ENCODE measurements at regions not wholly inside any gene's neighbourhood (a gene's known extent, or its start where the extent isn't known, plus 50 kb on each side); places are given as distances from the start of the nearest gene placed in this dataset.

DNA sequence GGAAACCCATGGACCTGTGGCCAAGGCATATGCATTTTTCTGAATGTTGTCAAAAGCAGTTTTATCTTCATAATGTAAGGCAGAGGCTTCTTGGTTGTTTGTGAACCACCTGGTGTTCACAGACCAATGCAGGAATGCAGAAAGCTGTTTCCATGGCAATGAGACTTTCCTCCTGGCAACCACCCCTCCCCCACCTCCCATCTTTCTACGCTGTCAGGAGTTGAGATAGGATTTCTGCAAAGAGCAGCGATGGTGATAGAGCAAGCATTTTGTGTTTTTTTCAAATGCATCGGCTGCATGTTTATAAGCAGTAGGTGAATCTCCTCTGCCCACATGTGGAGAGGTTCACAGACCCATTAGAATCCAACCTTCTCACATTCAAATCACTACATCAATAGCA lies 114.1 kb upstream of the SMLR1 start:
- no peaks in the 10 kb centered on the region for H3K9me3 ChIP-seq (replicated peaks in 1 of 3)
- WGBS, 4 donors: 59 to 82% (median 76%) methylated on average over 3 of the region's 3 CpGs
- no peak overlapping the region for H3K4me3 ChIP-seq
- no peaks in the 10 kb centered on the region for H3K27me3 ChIP-seq
- H3K4me1 ChIP-seq (replicated peaks in 1 of 2): no peaks in the 10 kb centered on the region
- no peaks in the 10 kb centered on the region for H3K36me3 ChIP-seq (replicated peaks in 1 of 2)
- no peak overlapping the region for H3K27ac ChIP-seq
- no peak for TF ChIP-seq POLR2A (IDR thresholded peaks at IDR 0.05)
- TF ChIP-seq, protein P1, sequence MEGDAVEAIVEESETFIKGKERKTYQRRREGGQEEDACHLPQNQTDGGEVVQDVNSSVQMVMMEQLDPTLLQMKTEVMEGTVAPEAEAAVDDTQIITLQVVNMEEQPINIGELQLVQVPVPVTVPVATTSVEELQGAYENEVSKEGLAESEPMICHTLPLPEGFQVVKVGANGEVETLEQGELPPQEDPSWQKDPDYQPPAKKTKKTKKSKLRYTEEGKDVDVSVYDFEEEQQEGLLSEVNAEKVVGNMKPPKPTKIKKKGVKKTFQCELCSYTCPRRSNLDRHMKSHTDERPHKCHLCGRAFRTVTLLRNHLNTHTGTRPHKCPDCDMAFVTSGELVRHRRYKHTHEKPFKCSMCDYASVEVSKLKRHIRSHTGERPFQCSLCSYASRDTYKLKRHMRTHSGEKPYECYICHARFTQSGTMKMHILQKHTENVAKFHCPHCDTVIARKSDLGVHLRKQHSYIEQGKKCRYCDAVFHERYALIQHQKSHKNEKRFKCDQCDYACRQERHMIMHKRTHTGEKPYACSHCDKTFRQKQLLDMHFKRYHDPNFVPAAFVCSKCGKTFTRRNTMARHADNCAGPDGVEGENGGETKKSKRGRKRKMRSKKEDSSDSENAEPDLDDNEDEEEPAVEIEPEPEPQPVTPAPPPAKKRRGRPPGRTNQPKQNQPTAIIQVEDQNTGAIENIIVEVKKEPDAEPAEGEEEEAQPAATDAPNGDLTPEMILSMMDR (IDR thresholded peaks at IDR 0.05): no peak
- DNase-seq: no peak
- intact Hi-C loops (cut with DNase I): no loop called here

DNA sequence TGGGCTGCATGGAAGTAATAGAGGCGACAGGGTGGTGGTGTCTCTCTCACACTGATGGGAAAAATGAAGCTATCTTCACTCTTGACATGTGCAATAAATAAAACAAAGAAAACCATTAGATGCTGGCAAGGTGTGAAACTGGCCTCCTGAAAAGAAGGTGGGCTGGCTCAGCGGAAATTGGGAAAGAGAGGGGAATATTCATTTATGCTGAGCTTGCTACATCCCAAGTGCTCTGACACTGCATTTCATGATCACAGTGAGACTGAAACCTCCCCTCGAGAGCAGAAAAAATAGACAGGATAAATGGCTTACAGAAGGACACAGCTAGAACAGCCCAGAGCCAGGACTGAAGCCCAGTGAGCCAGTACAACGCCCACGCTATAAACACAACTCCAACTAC lies 112.1 kb upstream of the SMLR1 start:
- no peaks in the 10 kb centered on the region for H3K4me1 ChIP-seq (replicated peaks in 1 of 2)
- 75 to 90% (median 82%) methylated on average over 5 of the region's 5 CpGs for WGBS, 4 donors
- DNase-seq: no peak

DNA sequence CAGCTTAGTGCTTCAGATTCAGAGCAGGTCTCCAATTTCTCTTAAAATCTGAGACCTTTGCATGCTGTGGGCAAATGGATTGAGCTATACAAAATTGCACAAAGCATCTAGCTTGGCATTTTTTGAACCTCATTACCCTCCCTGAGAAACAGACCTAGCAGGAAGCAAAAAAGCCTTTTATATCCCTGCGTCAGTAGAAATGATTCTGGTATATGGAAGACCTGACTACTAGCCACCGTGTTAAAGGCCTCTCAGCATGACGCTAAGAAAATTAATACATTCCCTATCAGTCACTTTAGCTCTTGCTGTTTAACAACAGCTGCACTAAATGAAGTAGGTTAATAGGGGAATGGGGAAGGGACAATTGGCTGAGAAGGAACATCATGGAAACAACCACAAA lies 110.7 kb upstream of the SMLR1 start:
- no peaks in the 10 kb centered on the region for H3K27me3 ChIP-seq
- H3K36me3 ChIP-seq (replicated peaks in 1 of 2): no peaks in the 10 kb centered on the region
- 92 to 98% (median 97%) methylated on average over 3 of the region's 3 CpGs for WGBS, 4 donors
- H3K9me3 ChIP-seq (replicated peaks in 1 of 3): no peaks in the 10 kb centered on the region
- no peak overlapping the region for H3K4me3 ChIP-seq
- H3K27ac ChIP-seq: no peak overlapping the region
- TF ChIP-seq, protein P1 (IDR thresholded peaks at IDR 0.05): no peak
- no peak for TF ChIP-seq POLR2A (IDR thresholded peaks at IDR 0.05)
- intact Hi-C loops (cut with DNase I): no loop called here
- DNase-seq: no peak
- H3K4me1 ChIP-seq (replicated peaks in 1 of 2): no peaks in the 10 kb centered on the region

More for the DNA sequence above, 112.1 kb upstream of the SMLR1 start:
- H3K27me3 ChIP-seq: no peaks in the 10 kb centered on the region
- TF ChIP-seq POLR2A (IDR thresholded peaks at IDR 0.05): no peak
- TF ChIP-seq, protein P1 (IDR thresholded peaks at IDR 0.05): no peak
- no peak overlapping the region for H3K27ac ChIP-seq
- H3K4me3 ChIP-seq: no peak overlapping the region
- H3K36me3 ChIP-seq (replicated peaks in 1 of 2): no peaks in the 10 kb centered on the region
- intact Hi-C loops (cut with DNase I): no loop called here
- H3K9me3 ChIP-seq (replicated peaks in 1 of 3): no peaks in the 10 kb centered on the region

DNA sequence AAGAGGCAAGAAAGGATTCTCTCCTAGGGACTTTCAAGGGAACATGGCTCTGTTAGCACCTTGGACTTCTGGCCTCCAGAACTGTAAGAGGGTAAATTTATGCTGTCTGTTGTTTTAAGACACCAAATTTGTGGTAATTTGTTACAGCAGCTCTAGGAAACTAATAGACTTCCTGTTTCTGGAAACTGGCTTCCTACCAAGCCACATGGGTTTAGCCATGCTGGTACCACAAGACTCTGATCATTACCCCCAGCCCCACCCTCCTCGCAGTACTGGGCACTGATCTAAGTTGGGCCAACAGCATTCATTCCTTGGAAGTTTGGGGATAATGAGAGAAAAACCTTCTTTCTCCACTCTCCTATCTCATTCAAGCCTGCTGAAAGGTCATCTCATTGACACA lies 109.5 kb upstream of the SMLR1 start:
- H3K36me3 ChIP-seq (replicated peaks in 1 of 2): no peaks in the 10 kb centered on the region
- H3K27ac ChIP-seq: no peak overlapping the region
- no peaks in the 10 kb centered on the region for H3K9me3 ChIP-seq (replicated peaks in 1 of 3)
- WGBS, 4 donors: 74 to 95% (median 80%) methylated on average over 1 of the region's 1 CpG
- no peak for DNase-seq
- no peaks in the 10 kb centered on the region for H3K27me3 ChIP-seq
- TF ChIP-seq, protein P1 (IDR thresholded peaks at IDR 0.05): no peak
- no peak for TF ChIP-seq POLR2A (IDR thresholded peaks at IDR 0.05)
- no peak overlapping the region for H3K4me3 ChIP-seq
- no peaks in the 10 kb centered on the region for H3K4me1 ChIP-seq (replicated peaks in 1 of 2)
- intact Hi-C loops (cut with DNase I): no loop called here
